Thyroid gland (tissue), 4 donors: ENCODE measurements at regions not wholly inside any gene's neighbourhood (a gene's known extent, or its start where the extent isn't known, plus 50 kb on each side); places are given as distances from the start of the nearest gene placed in this dataset.
A peak's percentile ranks its signal among the peaks of the same experiment; 100 is the strongest.

Source experiments
- DNase-seq, 2 donors: peaks; one replicate each; pipeline ENCODE4 v3.0.0-alpha.2; 2019
- H3K27ac ChIP-seq, 3 donors: fragments of 200-600 bp; sonication (generic); 1 replicate in 2 of 3; 2 replicates in 1 of 3; pipeline ENCODE4 v1.5.1; 2016 to 2019; ENCODE audit warnings: mild to moderate bottlenecking in 1 of 3, moderate library complexity in 1 of 3
- H3K27me3 ChIP-seq: fragments of 200-600 bp; sonication (generic); one replicate; pipeline ENCODE4 v1.5.1; 2019
- H3K36me3 ChIP-seq, 2 donors: fragments of 200-600 bp; sonication (generic); one replicate each; pipeline ENCODE4 v1.5.1; 2016 to 2019
- H3K4me1 ChIP-seq, 2 donors: fragments of 200-600 bp; sonication (generic); one replicate each; pipeline ENCODE4 v1.5.1; 2017 to 2019
- H3K4me3 ChIP-seq, 3 donors: fragments of 200-600 bp; sonication (generic); replicated peaks in 1 of 3; 1 replicate in 2 of 3; 2 replicates in 1 of 3; pipeline ENCODE4 v1.5.1; 2016; ENCODE audit warnings: mild to moderate bottlenecking in 1 of 3
- H3K9me3 ChIP-seq: fragments of 200-600 bp; sonication (generic); one replicate; pipeline ENCODE4 v1.5.1; 2017
- POLR2A ChIP-seq, 2 donors: fragments of 450-650 bp; IDR thresholded peaks; one replicate each; pipeline ENCODE4 v1.6.1; 2017; ENCODE audit warnings: antibody characterized with exemption in 2 of 2, mild to moderate bottlenecking in 2 of 2, moderate library complexity in 1 of 2
- WGBS, 2 donors: methylation state at CpG; one replicate each; pipeline ENCODE4 v1.1.5; 2017; 5-methylcytosine and 5-hydroxymethylcytosine counted together
- intact Hi-C: fragments of 100-400 bp; cut with DNase I; formaldehyde crosslinking; loops from one replicate; pipeline ENCODE4 v1.15.1; 2023
- TF ChIP-seq, protein P1 (sequence below), 6 experiments: fragments of 200-600 bp in 3 of 6; fragments of 450-650 bp in 3 of 6; sonication (generic) in 3 of 6; IDR thresholded peaks; one replicate each; pipeline ENCODE4 v1.5.1; 2016 to 2019; ENCODE audit warnings: antibody characterized with exemption in 6 of 6, mild to moderate bottlenecking in 2 of 6, inconsistent platforms in 1 of 6, moderate library complexity in 1 of 6

DNA sequence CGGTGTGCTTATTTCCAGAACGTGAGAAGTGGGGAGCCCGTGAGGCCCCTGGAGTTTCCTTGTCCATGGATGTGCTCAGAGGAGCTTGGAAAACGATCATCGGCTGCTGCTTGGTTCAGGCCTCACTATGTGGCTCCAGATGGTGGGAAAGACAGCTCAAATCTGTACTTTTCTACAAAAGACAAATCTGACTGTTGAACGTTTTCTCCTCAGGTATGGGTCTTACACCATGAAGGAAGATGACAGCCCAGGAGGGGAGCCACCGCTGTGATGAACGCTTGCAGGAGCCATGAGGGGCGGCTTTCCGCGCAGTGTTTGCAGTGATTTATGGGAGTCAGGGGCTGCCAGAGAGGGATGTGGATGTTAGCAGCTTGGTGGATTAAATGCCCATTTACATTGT lies 109.4 kb upstream of the E2F8 start:
- no peak for DNase-seq
- TF ChIP-seq, protein P1, sequence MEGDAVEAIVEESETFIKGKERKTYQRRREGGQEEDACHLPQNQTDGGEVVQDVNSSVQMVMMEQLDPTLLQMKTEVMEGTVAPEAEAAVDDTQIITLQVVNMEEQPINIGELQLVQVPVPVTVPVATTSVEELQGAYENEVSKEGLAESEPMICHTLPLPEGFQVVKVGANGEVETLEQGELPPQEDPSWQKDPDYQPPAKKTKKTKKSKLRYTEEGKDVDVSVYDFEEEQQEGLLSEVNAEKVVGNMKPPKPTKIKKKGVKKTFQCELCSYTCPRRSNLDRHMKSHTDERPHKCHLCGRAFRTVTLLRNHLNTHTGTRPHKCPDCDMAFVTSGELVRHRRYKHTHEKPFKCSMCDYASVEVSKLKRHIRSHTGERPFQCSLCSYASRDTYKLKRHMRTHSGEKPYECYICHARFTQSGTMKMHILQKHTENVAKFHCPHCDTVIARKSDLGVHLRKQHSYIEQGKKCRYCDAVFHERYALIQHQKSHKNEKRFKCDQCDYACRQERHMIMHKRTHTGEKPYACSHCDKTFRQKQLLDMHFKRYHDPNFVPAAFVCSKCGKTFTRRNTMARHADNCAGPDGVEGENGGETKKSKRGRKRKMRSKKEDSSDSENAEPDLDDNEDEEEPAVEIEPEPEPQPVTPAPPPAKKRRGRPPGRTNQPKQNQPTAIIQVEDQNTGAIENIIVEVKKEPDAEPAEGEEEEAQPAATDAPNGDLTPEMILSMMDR (IDR thresholded peaks at IDR 0.05): no peak
- no peak for TF ChIP-seq POLR2A (IDR thresholded peaks at IDR 0.05)
- Histone ChIP-seq H3K4me1 (peaks cover 41 to 63% of the 10 kb centered on the region in 2 donors), H3K36me3 (no peaks in the 10 kb centered on the region), H3K27me3 (no peaks in the 10 kb centered on the region), H3K27ac (no peak overlapping the region), H3K4me3 (no peak overlapping the region), H3K9me3 (no peaks in the 10 kb centered on the region)
- WGBS, 2 donors: 87 to 95% methylated on average over 11 of the region's 11 CpGs
- intact Hi-C loops: no loop called here

GRCh38 chr11:19349340-19350025 lies 108.7 kb upstream of the E2F8 start:
- DNase-seq: no peak
- H3K27me3 ChIP-seq: no peaks in the 10 kb centered on the region
- intact Hi-C loops: no loop called here
- H3K27ac ChIP-seq: peak overlapping the region in 1 of 3 donors; percentile 29
- WGBS, 2 donors: 78 to 79% methylated on average over 17 of the region's 17 CpGs
- TF ChIP-seq, protein P1 (IDR thresholded peaks at IDR 0.05): no peak
- TF ChIP-seq POLR2A (IDR thresholded peaks at IDR 0.05): no peak
- no peaks in the 10 kb centered on the region for H3K9me3 ChIP-seq
- peaks cover 38 to 61% of the 10 kb centered on the region in 2 donors for H3K4me1 ChIP-seq
- no peaks in the 10 kb centered on the region for H3K36me3 ChIP-seq
- no peak overlapping the region for H3K4me3 ChIP-seq

GRCh38 chr11:19347911-19348310 lies 107.2 kb upstream of the E2F8 start:
- Histone ChIP-seq H3K4me1 (peaks cover 22 to 45% of the 10 kb centered on the region in 2 donors), H3K4me3 (no peak overlapping the region), H3K36me3 (no peaks in the 10 kb centered on the region), H3K27ac (peak overlapping the region in 2 of 3 donors; percentile 19 to 74), H3K27me3 (no peaks in the 10 kb centered on the region), H3K9me3 (no peaks in the 10 kb centered on the region)
- DNase-seq: peak in 1 of 2 donors; percentile 16
- intact Hi-C loops: no loop called here
- TF ChIP-seq, protein P1 (IDR thresholded peaks at IDR 0.05): no peak
- TF ChIP-seq POLR2A (IDR thresholded peaks at IDR 0.05): peak in 1 of 2 donors; percentile 12
- WGBS, 2 donors: 75 to 78% methylated on average over 7 of the region's 7 CpGs

DNA sequence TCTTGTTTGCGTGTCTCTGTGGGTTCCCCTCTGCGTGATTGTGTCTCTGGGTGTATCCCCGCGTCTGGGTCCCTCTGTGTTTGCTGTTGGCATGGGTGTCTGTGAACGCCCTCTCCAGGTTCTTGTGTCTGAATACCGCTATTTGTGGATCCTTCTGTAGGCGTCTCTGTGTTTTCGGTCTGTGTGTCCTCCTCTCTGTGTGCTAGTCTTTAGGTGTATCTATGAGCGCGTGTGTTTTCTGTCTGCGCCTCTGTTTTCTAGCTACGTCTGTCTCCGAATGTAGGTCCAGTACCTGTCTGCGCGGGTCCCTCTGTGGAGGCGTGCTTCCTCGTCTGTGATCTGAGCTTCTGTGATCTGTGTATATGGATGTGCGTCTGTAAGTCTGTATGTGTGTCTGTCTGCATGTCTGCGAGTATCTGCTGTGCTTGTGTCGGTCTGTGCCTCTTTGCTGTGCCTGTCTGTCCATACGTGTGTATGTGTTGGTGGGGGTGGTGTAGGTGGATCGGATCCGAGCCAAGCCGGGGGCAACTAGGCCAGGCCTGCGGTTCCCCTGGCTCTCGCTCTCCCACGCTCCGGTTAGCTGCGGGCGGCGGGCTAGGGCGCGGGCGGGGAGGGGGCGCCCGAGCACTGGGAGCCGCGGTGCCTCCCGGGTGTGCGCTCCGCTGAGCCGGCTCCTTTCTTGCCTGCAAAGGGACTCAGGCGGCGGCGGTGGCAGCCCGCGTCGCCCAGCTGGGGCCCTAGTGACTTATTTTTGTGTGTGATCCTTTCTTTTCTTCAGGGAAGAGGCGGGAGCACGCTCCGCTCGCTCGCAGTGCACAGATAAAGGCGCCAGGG lies 105.3 kb upstream of the E2F8 start:
- Histone ChIP-seq H3K27me3 (no peaks in the 10 kb centered on the region), H3K4me1 (peaks cover 15 to 35% of the 10 kb centered on the region in 2 donors), H3K9me3 (no peaks in the 10 kb centered on the region), H3K27ac (peak overlapping the region; percentile 43 to 80 (median 74)), H3K36me3 (no peaks in the 10 kb centered on the region), H3K4me3 (peak overlapping the region; percentile 17 to 74 (median 51))
- peak; percentile 78 to 81 for DNase-seq
- intact Hi-C loops: no loop called here
- TF ChIP-seq, protein P1 (IDR thresholded peaks at IDR 0.05): peak in 3 of 6 experiments; percentile 25 to 38 (median 33)
- peak; percentile 23 to 62 for TF ChIP-seq POLR2A (IDR thresholded peaks at IDR 0.05)
- 5 to 6% methylated on average over 35 to 39 of the region's 54 CpGs for WGBS, 2 donors

- Histone ChIP-seq H3K9me3 (no peaks in the 10 kb centered on the region), H3K4me1 (peaks cover 15 to 35% of the 10 kb centered on the region in 2 donors), H3K27ac (peak overlapping the region; percentile 7 to 74 (median 34)), H3K27me3 (no peaks in the 10 kb centered on the region), H3K4me3 (peak overlapping the region; percentile 17 to 74 (median 51)), H3K36me3 (no peaks in the 10 kb centered on the region)
- DNase-seq: peak; percentile 53
- intact Hi-C loops: no loop called here
- 0% methylated on average over 4 to 5 of the region's 30 CpGs for WGBS, 2 donors
- no peak for TF ChIP-seq POLR2A (IDR thresholded peaks at IDR 0.05)
- TF ChIP-seq, protein P1 (IDR thresholded peaks at IDR 0.05): no peak
Measured at GRCh38 chr11:19345519-19345847, 104.7 kb upstream of the E2F8 start.
